MM.1S (cell line): ENCODE measurements at regions not wholly inside any gene's neighbourhood (a gene's known extent, or its start where the extent isn't known, plus 50 kb on each side); places are given as distances from the start of the nearest gene placed in this dataset.

ENCODE experiments used
- DNase-seq: peaks from one replicate; pipeline ENCODE4 v3.0.0-alpha.2; 2015
- H2AFZ ChIP-seq: fragments of 300-600 bp; sonication (generic); 2 replicates; pipeline ENCODE4 v1.6.0; 2016; ENCODE audit warnings: antibody characterized with exemption, low read length
- H3F3A ChIP-seq: fragments of 300-600 bp; sonication (generic); 2 replicates; pipeline ENCODE4 v1.6.1; 2016; ENCODE audit warnings: mild to moderate bottlenecking, antibody characterized with exemption, low read length, moderate library complexity, mixed read lengths; ENCODE audit not compliant: insufficient read depth
- H3K27ac ChIP-seq: fragments of 300-600 bp; sonication (generic); 2 replicates; pipeline ENCODE4 v1.5.1; 2016; ENCODE audit warnings: mild to moderate bottlenecking, low read length
- H3K27me3 ChIP-seq: fragments of 300-600 bp; sonication (generic); replicated peaks from 2 replicates; pipeline ENCODE4 v1.6.0; 2016; ENCODE audit warnings: low read length; ENCODE audit not compliant: insufficient read depth
- H3K36me3 ChIP-seq: fragments of 300-600 bp; sonication (generic); replicated peaks from 2 replicates; pipeline ENCODE4 v1.6.1; 2016; ENCODE audit warnings: mild to moderate bottlenecking, low read length, mixed read lengths; ENCODE audit not compliant: insufficient read depth
- H3K4me1 ChIP-seq: fragments of 300-600 bp; sonication (generic); 2 replicates; pipeline ENCODE4 v1.6.1; 2016; ENCODE audit warnings: low read length, mixed read lengths
- H3K4me2 ChIP-seq: fragments of 300-600 bp; sonication (generic); 2 replicates; pipeline ENCODE4 v1.6.0; 2016; ENCODE audit warnings: low read depth, low read length
- H3K4me3 ChIP-seq: fragments of 300-600 bp; sonication (generic); 2 replicates; pipeline ENCODE4 v1.5.1; 2016; ENCODE audit warnings: low read length, mixed read lengths
- H3K79me2 ChIP-seq: fragments of 300-600 bp; sonication (generic); 2 replicates; pipeline ENCODE4 v1.6.1; 2016; ENCODE audit warnings: mixed run types, low read length, mixed read lengths
- H3K9ac ChIP-seq: fragments of 300-600 bp; sonication (generic); 2 replicates; pipeline ENCODE4 v1.6.1; 2016; ENCODE audit warnings: low read length, mixed read lengths
- H3K9me2 ChIP-seq: fragments of 300-600 bp; sonication (generic); replicated peaks from 2 replicates; pipeline ENCODE4 v1.6.1; 2016; ENCODE audit warnings: mild to moderate bottlenecking, low read length, mixed read lengths; ENCODE audit not compliant: insufficient read depth
- H3K9me3 ChIP-seq: fragments of 300-600 bp; sonication (generic); replicated peaks from 2 replicates; pipeline ENCODE4 v1.6.1; 2016; ENCODE audit warnings: mild to moderate bottlenecking, low read length, mixed read lengths; ENCODE audit not compliant: insufficient read depth
- H4K20me1 ChIP-seq: fragments of 300-600 bp; sonication (generic); 2 replicates; pipeline ENCODE4 v1.6.1; 2016; ENCODE audit warnings: mild to moderate bottlenecking, low read length, moderate library complexity, mixed read lengths; ENCODE audit not compliant: insufficient read depth
- EZH2 ChIP-seq: fragments of 300-600 bp; sonication (generic); optimal IDR thresholded peaks from 2 replicates; pipeline ENCODE3; 2017; ENCODE audit warnings: low read depth, mild to moderate bottlenecking, antibody characterized with exemption, low read length, mixed read lengths
- EZH2phosphoT487 ChIP-seq: fragments of 300-600 bp; sonication (generic); IDR thresholded peaks from 2 replicates; pipeline ENCODE4 v1.6.1; 2018; ENCODE audit warnings: antibody characterized with exemption, low read length
- TF ChIP-seq, protein P1 (sequence below): fragments of 300-600 bp; sonication (generic); IDR thresholded peaks from 2 replicates; pipeline ENCODE4 v1.5.1; 2016; ENCODE audit warnings: antibody characterized with exemption, low read length, mixed read lengths

DNA sequence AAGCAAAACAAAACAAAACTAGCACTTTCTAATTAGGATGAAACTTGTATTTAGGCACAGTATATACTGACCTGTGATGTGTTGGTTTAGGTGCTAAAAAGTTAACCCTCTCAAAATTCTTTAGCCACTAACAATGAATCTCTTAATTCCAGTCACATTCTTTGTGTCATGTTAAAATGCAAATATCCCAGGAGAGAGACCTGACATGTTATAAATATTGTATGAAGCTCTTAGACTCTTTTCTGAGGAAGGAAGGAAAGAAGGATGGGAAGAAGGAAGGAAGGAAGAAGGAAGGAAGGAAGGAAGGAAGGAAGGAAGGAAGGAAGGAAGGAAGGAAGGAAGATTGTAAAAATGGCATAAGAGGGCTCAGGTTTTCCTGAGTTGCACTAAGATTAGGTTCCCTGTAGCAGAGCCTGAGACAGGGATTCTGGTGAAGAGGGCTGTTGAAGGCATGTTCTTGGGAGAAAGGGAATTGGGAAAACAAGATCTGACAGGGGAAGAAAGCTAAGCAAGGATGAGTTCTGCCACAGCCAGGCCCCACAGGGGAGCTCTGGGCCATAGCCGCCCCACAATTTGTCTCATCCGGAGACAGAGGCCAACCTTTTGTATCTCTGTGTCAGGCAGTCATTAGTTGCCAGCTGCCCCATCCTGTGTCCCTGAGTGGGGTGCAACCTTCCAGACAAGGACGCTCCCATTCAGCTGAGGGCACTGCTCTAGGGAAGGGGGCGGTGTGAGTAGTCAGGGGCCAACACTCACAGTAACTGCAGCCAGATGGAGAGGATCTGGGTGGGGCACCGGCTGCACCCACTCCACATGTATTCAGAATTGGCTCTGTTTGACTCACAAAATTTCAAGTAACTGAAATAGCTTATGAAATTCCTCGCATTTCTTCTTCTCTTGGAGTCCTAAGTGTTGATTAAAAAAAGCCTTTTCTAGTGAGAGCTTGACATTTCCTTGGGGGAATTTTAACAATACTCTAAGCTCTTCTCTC lies 189.3 kb upstream of the ARG1 start:
- H2AFZ ChIP-seq, result no peak overlapping the region
- H3K27me3 ChIP-seq, result no peaks in the 10 kb centered on the region
- no peaks in the 10 kb centered on the region for H3K36me3 ChIP-seq
- H3K4me1 ChIP-seq, result no peaks in the 10 kb centered on the region
- H3K79me2 ChIP-seq, result no peaks in the 10 kb centered on the region
- H3K27ac ChIP-seq, result no peak overlapping the region
- H3K4me2 ChIP-seq, result no peak overlapping the region
- no peaks in the 10 kb centered on the region for H4K20me1 ChIP-seq
- H3F3A ChIP-seq, result no peaks in the 10 kb centered on the region
- H3K9me3 ChIP-seq, result no peaks in the 10 kb centered on the region
- H3K4me3 ChIP-seq, result no peak overlapping the region
- no peak overlapping the region for H3K9ac ChIP-seq
- DNase-seq, result no peak
- TF ChIP-seq, protein P1, sequence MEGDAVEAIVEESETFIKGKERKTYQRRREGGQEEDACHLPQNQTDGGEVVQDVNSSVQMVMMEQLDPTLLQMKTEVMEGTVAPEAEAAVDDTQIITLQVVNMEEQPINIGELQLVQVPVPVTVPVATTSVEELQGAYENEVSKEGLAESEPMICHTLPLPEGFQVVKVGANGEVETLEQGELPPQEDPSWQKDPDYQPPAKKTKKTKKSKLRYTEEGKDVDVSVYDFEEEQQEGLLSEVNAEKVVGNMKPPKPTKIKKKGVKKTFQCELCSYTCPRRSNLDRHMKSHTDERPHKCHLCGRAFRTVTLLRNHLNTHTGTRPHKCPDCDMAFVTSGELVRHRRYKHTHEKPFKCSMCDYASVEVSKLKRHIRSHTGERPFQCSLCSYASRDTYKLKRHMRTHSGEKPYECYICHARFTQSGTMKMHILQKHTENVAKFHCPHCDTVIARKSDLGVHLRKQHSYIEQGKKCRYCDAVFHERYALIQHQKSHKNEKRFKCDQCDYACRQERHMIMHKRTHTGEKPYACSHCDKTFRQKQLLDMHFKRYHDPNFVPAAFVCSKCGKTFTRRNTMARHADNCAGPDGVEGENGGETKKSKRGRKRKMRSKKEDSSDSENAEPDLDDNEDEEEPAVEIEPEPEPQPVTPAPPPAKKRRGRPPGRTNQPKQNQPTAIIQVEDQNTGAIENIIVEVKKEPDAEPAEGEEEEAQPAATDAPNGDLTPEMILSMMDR, result no peak
- H3K9me2 ChIP-seq, result no peaks in the 10 kb centered on the region

DNA sequence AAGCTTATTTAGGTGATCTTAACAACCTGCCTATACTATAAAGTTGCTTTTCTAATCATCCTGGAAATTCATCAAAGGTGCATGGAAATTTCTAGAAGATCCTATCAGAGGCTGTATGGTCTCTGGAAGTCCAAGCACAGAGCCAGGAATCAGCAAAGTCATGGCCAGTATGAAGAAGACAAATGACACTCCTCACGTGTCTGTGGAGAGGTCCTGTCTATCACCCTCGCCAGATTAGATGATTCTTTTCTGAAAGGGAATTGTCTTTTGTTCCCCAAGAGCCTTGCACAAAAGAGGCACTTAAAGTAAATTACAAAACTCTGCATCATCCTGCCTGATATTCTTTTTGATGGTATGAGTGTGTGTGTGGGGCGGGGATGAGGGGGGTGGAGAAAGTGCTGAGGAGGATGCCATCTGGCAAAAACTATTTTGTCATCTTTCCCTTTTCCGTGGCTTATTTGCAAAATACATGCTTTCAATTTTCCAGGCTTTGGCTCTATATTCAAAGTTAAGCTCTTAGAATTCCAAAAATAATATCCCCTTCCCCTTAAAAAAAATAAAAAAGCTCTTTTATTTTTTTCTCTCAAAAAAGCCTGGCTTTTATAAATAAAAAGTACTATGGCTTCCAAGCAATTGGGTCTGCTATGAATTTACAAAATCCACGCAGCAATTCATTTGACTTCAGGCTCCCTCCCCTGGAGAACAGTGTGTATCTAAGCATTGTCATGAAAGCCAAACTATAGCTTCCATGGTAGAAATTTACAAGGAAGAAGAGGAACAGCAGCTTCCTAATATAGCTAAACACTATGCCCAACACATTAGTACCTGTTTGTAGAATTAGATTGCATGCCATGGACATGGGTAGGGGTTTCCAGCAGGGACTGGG lies 185.2 kb upstream of the ARG1 start:
- H3K4me3 ChIP-seq, result no peak overlapping the region
- no peaks in the 10 kb centered on the region for H3K9me2 ChIP-seq
- no peak overlapping the region for H2AFZ ChIP-seq
- H3K79me2 ChIP-seq, result no peaks in the 10 kb centered on the region
- H3K9ac ChIP-seq, result no peak overlapping the region
- H3F3A ChIP-seq, result no peaks in the 10 kb centered on the region
- H3K4me2 ChIP-seq, result no peak overlapping the region
- no peaks in the 10 kb centered on the region for H4K20me1 ChIP-seq
- no peak overlapping the region for H3K27ac ChIP-seq
- no peak for TF ChIP-seq EZH2phosphoT487
- TF ChIP-seq, protein P1, result no peak
- TF ChIP-seq EZH2, result no peak
- no peaks in the 10 kb centered on the region for H3K4me1 ChIP-seq
- DNase-seq, result no peak
- H3K36me3 ChIP-seq, result no peaks in the 10 kb centered on the region
- no peaks in the 10 kb centered on the region for H3K9me3 ChIP-seq
- H3K27me3 ChIP-seq, result no peaks in the 10 kb centered on the region

DNA sequence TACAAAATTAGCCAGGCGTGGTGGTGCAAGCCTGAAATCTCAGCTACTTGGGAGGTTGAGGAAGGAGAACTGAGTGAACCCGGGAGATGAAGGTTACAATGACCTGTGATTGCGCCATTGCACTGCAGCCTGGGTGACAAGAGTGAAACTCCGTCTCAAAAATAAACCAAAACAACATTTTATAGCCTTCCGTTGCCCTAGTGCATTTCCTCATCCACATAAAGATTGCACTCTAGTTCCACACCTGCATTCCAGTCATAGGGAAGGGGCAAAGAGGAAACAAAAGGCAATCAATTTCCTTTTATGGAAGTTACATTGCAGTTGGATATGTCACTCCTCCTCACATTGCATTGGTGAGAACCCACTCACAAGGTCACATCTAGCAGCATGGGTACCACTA lies 182.7 kb upstream of the ARG1 start:
- H3K4me3 ChIP-seq, result no peak overlapping the region
- H3K4me1 ChIP-seq, result no peaks in the 10 kb centered on the region
- H3K27ac ChIP-seq, result no peak overlapping the region
- H3K4me2 ChIP-seq, result no peak overlapping the region
- no peaks in the 10 kb centered on the region for H3F3A ChIP-seq
- H3K9me2 ChIP-seq, result no peaks in the 10 kb centered on the region
- H3K79me2 ChIP-seq, result no peaks in the 10 kb centered on the region
- H2AFZ ChIP-seq, result no peak overlapping the region
- no peaks in the 10 kb centered on the region for H4K20me1 ChIP-seq
- H3K27me3 ChIP-seq, result no peaks in the 10 kb centered on the region
- no peak overlapping the region for H3K9ac ChIP-seq
- TF ChIP-seq, protein P1, result no peak
- no peak for TF ChIP-seq EZH2
- no peak for TF ChIP-seq EZH2phosphoT487
- no peak for DNase-seq
- H3K36me3 ChIP-seq, result no peaks in the 10 kb centered on the region
- no peaks in the 10 kb centered on the region for H3K9me3 ChIP-seq
